Transverse colon (tissue), 4 donors: ENCODE measurements at regions not wholly inside any gene's neighbourhood (a gene's known extent, or its start where the extent isn't known, plus 50 kb on each side); places are given as distances from the start of the nearest gene placed in this dataset.

Experiments
- CTCF ChIP-seq, 5 experiments: fragments of 200-600 bp in 3 of 5; fragments of 450-650 bp in 2 of 5; sonication (generic) in 3 of 5; IDR thresholded peaks; 1 replicate in 2 of 5; 2 replicates in 3 of 5; pipeline ENCODE4 v1.5.1; 2016 to 2017; ENCODE audit warnings: antibody characterized with exemption in 5 of 5, inconsistent platforms in 3 of 5, mild to moderate bottlenecking in 2 of 5, moderate library complexity in 1 of 5
- EP300 ChIP-seq: sonication (generic); formaldehyde crosslinking; IDR thresholded peaks from one replicate; pipeline ENCODE4 v1.6.1; 2017; ENCODE audit warnings: antibody characterized with exemption, low read depth
- POLR2AphosphoS5 ChIP-seq, 3 donors: sonication (generic); formaldehyde crosslinking; IDR thresholded peaks; one replicate each; pipeline ENCODE4 v1.6.1; 2016; ENCODE audit warnings: antibody characterized with exemption in 3 of 3

GRCh38 chr7:67696878-67697277 is 700.2 kb downstream of the TYW1 start:
- no peak for TF ChIP-seq POLR2AphosphoS5 (IDR thresholded peaks at IDR 0.05)
- no peak for TF ChIP-seq EP300
- TF ChIP-seq CTCF (IDR thresholded peaks at IDR 0.05): no peak
